Type B pancreatic cell (in vitro differentiated cells): ENCODE measurements at regions not wholly inside any gene's neighbourhood (a gene's known extent, or its start where the extent isn't known, plus 50 kb on each side); places are given as distances from the start of the nearest gene placed in this dataset.

Experiments used
- DNase-seq: peaks from one replicate; pipeline ENCODE4 v3.0.0; 2021; ENCODE audit warnings: mixed read lengths; ENCODE audit not compliant: unreplicated experiment; ENCODE audit errors: extremely low spot score
- H3K27ac Mint-ChIP-seq: 2 replicates; pipeline ENCODE4 v1.8.0; 2021; ENCODE audit warnings: mild to moderate bottlenecking, mixed read lengths
- H3K27me3 Mint-ChIP-seq: 2 replicates; pipeline ENCODE4 v1.8.0; 2021; ENCODE audit warnings: mixed read lengths
- H3K36me3 Mint-ChIP-seq: 2 replicates; pipeline ENCODE4 v1.8.0; 2021; ENCODE audit warnings: mixed read lengths
- H3K4me1 Mint-ChIP-seq: one replicate; pipeline ENCODE4 v1.8.0; 2021; ENCODE audit warnings: mixed read lengths; ENCODE audit not compliant: unreplicated experiment
- H3K4me3 Mint-ChIP-seq: 2 replicates; pipeline ENCODE4 v1.8.0; 2021; ENCODE audit warnings: mild to moderate bottlenecking, mixed read lengths
- H3K9me3 Mint-ChIP-seq: 2 replicates; pipeline ENCODE4 v1.8.0; 2021; ENCODE audit warnings: mixed read lengths
- CTCF ChIP-seq: fragments of 200-600 bp; sonication (generic); conservative IDR thresholded peaks from 2 replicates; pipeline ENCODE4 v1.5.0; 2021; ENCODE audit warnings: antibody characterized with exemption, mild to moderate bottlenecking

GRCh38 chr3:132963786-132964185, 74.4 kb upstream of the TMEM108 start:
- H3K27me3 Mint-ChIP-seq, result no peaks in the 10 kb centered on the region
- DNase-seq, result no peak
- no peaks in the 10 kb centered on the region for H3K9me3 Mint-ChIP-seq
- H3K27ac Mint-ChIP-seq, result no peak overlapping the region
- H3K36me3 Mint-ChIP-seq, result no peaks in the 10 kb centered on the region
- H3K4me1 Mint-ChIP-seq, result no peaks in the 10 kb centered on the region
- no peak overlapping the region for H3K4me3 Mint-ChIP-seq
- TF ChIP-seq CTCF, result no peak

GRCh38 chr3:132961991-132962390, 76.2 kb upstream of the TMEM108 start:
- no peaks in the 10 kb centered on the region for H3K36me3 Mint-ChIP-seq
- no peak overlapping the region for H3K4me3 Mint-ChIP-seq
- TF ChIP-seq CTCF, result no peak
- H3K27me3 Mint-ChIP-seq, result peaks cover 4% of the 10 kb centered on the region
- H3K4me1 Mint-ChIP-seq, result no peaks in the 10 kb centered on the region
- H3K9me3 Mint-ChIP-seq, result peaks cover 5% of the 10 kb centered on the region
- no peak overlapping the region for H3K27ac Mint-ChIP-seq
- DNase-seq, result no peak

GRCh38 chr3:132953683-132954082, 84.5 kb upstream of the TMEM108 start:
- no peak for TF ChIP-seq CTCF
- Mint-ChIP-seq H3K27me3 (peaks cover 4% of the 10 kb centered on the region), H3K4me1 (no peaks in the 10 kb centered on the region), H3K9me3 (peaks cover 9% of the 10 kb centered on the region), H3K27ac (no peak overlapping the region), H3K36me3 (no peaks in the 10 kb centered on the region), H3K4me3 (no peak overlapping the region)
- no peak for DNase-seq

- no peaks in the 10 kb centered on the region for H3K36me3 Mint-ChIP-seq
Measured at GRCh38 chr3:132927896-132928295, 110.3 kb upstream of the TMEM108 start.

GRCh38 chr3:132926098-132926497, 112.1 kb upstream of the TMEM108 start:
- DNase-seq, result no peak
- Mint-ChIP-seq H3K4me3 (no peak overlapping the region), H3K27ac (no peak overlapping the region), H3K36me3 (no peaks in the 10 kb centered on the region), H3K9me3 (no peaks in the 10 kb centered on the region), H3K4me1 (no peaks in the 10 kb centered on the region), H3K27me3 (peaks cover 5% of the 10 kb centered on the region)
- TF ChIP-seq CTCF, result no peak

More at GRCh38 chr3:132927896-132928295, 110.3 kb upstream of the TMEM108 start:
- peaks cover 2% of the 10 kb centered on the region for H3K27me3 Mint-ChIP-seq
- no peak for TF ChIP-seq CTCF
- no peak overlapping the region for H3K4me3 Mint-ChIP-seq
- H3K4me1 Mint-ChIP-seq, result no peaks in the 10 kb centered on the region
- DNase-seq, result no peak
- H3K9me3 Mint-ChIP-seq, result peaks cover 6% of the 10 kb centered on the region
- H3K27ac Mint-ChIP-seq, result no peak overlapping the region
